IMR-90 (cell line): ENCODE measurements at regions not wholly inside any gene's neighbourhood (a gene's known extent, or its start where the extent isn't known, plus 50 kb on each side); places are given as distances from the start of the nearest gene placed in this dataset.

ENCODE experiments used
- ATAC-seq: fragments of 200-7000 bp; cut with Tn5 transposase; 2 replicates; pipeline ENCODE4 v1.9.1; 2020; ENCODE audit warnings: low read depth, mild to moderate bottlenecking, moderate library complexity
- BruUV-seq: library from RNA; stranded (reverse); fragments of 400-500 nt; replicated peaks from 2 replicates; lab custom pipeline; 2021; lab: Mats Ljungman, UMichigan
- CTCF ChIA-PET: fragments of 300-600 bp; formaldehyde crosslinking; extraction: SDS; loops from one replicate; lab custom pipeline; 2021; ENCODE audit warnings: antibody characterized with exemption; lab: Yijun Ruan, JAX
- POLR2A ChIA-PET: fragments of 300-600 bp; sonication (Branson Sonifier 250); formaldehyde crosslinking; loops from one replicate; lab custom pipeline; 2022; ENCODE audit warnings: antibody characterized with exemption; ENCODE audit not compliant: unreplicated experiment; lab: Charles Lee
- DNase-seq: peaks from one replicate; pipeline ENCODE4 v3.0.0; 2013
- H2AFZ ChIP-seq: replicated peaks from 2 replicates; pipeline ENCODE3; 2013; ENCODE audit warnings: low read length, mild to moderate bottlenecking; ENCODE audit not compliant: poor library complexity
- H2AK5ac ChIP-seq: 2 replicates; pipeline ENCODE4 v1.6.1; 2013; ENCODE audit warnings: low read depth, low read length, inconsistent platforms
- H2AK9ac ChIP-seq: replicated peaks from 2 replicates; pipeline ENCODE3; 2013; ENCODE audit warnings: mild to moderate bottlenecking, low read depth, low read length, moderate library complexity; ENCODE audit not compliant: poor library complexity
- H2BK120ac ChIP-seq: 2 replicates; pipeline ENCODE4 v1.6.1; 2013; ENCODE audit warnings: low read depth, low read length, inconsistent platforms
- H2BK15ac ChIP-seq: 3 replicates; pipeline ENCODE4 v1.6.1; 2013; ENCODE audit warnings: low read depth, low read length, inconsistent platforms
- H2BK20ac ChIP-seq: 2 replicates; pipeline ENCODE4 v1.6.1; 2013; ENCODE audit warnings: low read depth, mild to moderate bottlenecking, inconsistent platforms, low read length, moderate library complexity
- H2BK5ac ChIP-seq: 2 replicates; pipeline ENCODE4 v1.6.1; 2013; ENCODE audit warnings: mild to moderate bottlenecking, low read depth, low read length, inconsistent platforms; ENCODE audit not compliant: poor library complexity, severe bottlenecking
- H3K14ac ChIP-seq: replicated peaks from 2 replicates; pipeline ENCODE4 v1.6.1; 2013; ENCODE audit warnings: low read depth, low read length, inconsistent platforms
- H3K18ac ChIP-seq: 2 replicates; pipeline ENCODE4 v1.6.1; 2013; ENCODE audit warnings: low read depth, low read length, control low read depth
- H3K23ac ChIP-seq: 2 replicates; pipeline ENCODE4 v1.6.1; 2013; ENCODE audit warnings: low read depth, low read length, inconsistent platforms
- H3K27ac ChIP-seq: 2 replicates; pipeline ENCODE4 v1.5.1; 2013; ENCODE audit warnings: mild to moderate bottlenecking, control low read depth, low read length; ENCODE audit not compliant: insufficient read depth
- H3K27me3 ChIP-seq: 2 replicates; pipeline ENCODE4 v1.6.1; 2013; ENCODE audit warnings: low read length; ENCODE audit not compliant: control insufficient read depth, insufficient read depth
- H3K36me3 ChIP-seq: 2 replicates; pipeline ENCODE4 v1.6.1; 2013; ENCODE audit warnings: low read length, mixed read lengths; ENCODE audit not compliant: control insufficient read depth, insufficient read depth
- H3K4ac ChIP-seq: 2 replicates; pipeline ENCODE4 v1.6.1; 2013; ENCODE audit warnings: low read depth, low read length, inconsistent platforms
- H3K4me1 ChIP-seq: 2 replicates; pipeline ENCODE4 v1.6.1; 2013; ENCODE audit warnings: low read length, mixed read lengths; ENCODE audit not compliant: control insufficient read depth, insufficient read depth
- H3K4me2 ChIP-seq: 2 replicates; pipeline ENCODE4 v1.6.1; 2013; ENCODE audit warnings: low read depth, mild to moderate bottlenecking, control low read depth, low read length, moderate library complexity
- H3K4me3 ChIP-seq: 2 replicates; pipeline ENCODE4 v1.5.1; 2013; ENCODE audit warnings: low read depth, mild to moderate bottlenecking, control low read depth, low read length, moderate library complexity; ENCODE audit not compliant: insufficient read depth
- H3K56ac ChIP-seq: 2 replicates; pipeline ENCODE4 v1.6.1; 2013; ENCODE audit warnings: low read length, inconsistent platforms; ENCODE audit not compliant: insufficient read depth; ENCODE audit errors: extremely low read depth
- H3K79me1 ChIP-seq, 2 experiments: 2 replicates each; pipeline ENCODE4 v1.6.1; 2013; ENCODE audit warnings: low read length in 2 of 2, inconsistent platforms in 1 of 2, low read depth in 1 of 2
- H3K9ac ChIP-seq: 2 replicates; pipeline ENCODE4 v1.6.1; 2013; ENCODE audit warnings: low read depth, low read length, control low read depth
- H3K9me1 ChIP-seq: 2 replicates; pipeline ENCODE4 v1.6.1; 2013; ENCODE audit warnings: low read length, inconsistent platforms; ENCODE audit not compliant: insufficient read depth
- H3K9me3 ChIP-seq: 2 replicates; pipeline ENCODE4 v1.6.1; 2013; ENCODE audit warnings: low read length; ENCODE audit not compliant: control insufficient read depth, insufficient read depth
- H4K20me1 ChIP-seq: 2 replicates; pipeline ENCODE4 v1.6.1; 2013; ENCODE audit warnings: low read length, inconsistent platforms; ENCODE audit not compliant: insufficient read depth
- H4K5ac ChIP-seq: 2 replicates; pipeline ENCODE4 v1.6.1; 2013; ENCODE audit warnings: mild to moderate bottlenecking, low read depth, low read length, control low read depth
- H4K8ac ChIP-seq, 2 experiments: 2 replicates each; pipeline ENCODE4 v1.6.1; 2013; ENCODE audit warnings: low read depth in 2 of 2, low read length in 2 of 2, control low read depth in 1 of 2, inconsistent platforms in 1 of 2
- H4K91ac ChIP-seq: 2 replicates; pipeline ENCODE4 v1.6.1; 2013; ENCODE audit warnings: low read depth, low read length, inconsistent platforms; ENCODE audit not compliant: insufficient read depth
- BHLHE40 ChIP-seq: fragments of 150-350 bp; IDR thresholded peaks from 2 replicates; pipeline ENCODE4 v1.6.1; 2016; ENCODE audit warnings: mild to moderate bottlenecking, low read depth, low read length
- CEBPB ChIP-seq: IDR thresholded peaks from 2 replicates; pipeline ENCODE4 v1.6.1; 2012; ENCODE audit warnings: low read depth, low read length, improper control_type of control experiment
- CHD1 ChIP-seq: IDR thresholded peaks from 2 replicates; pipeline ENCODE4 v1.6.1; 2012; ENCODE audit warnings: low read depth, low read length, improper control_type of control experiment
- CTCF ChIP-seq: conservative IDR thresholded peaks from 2 replicates; pipeline ENCODE4 v1.5.1; 2012; ENCODE audit warnings: mild to moderate bottlenecking, low read depth, low read length, improper control_type of control experiment
- FOS ChIP-seq: fragments of 150-350 bp; IDR thresholded peaks from 2 replicates; pipeline ENCODE4 v1.6.1; 2016; ENCODE audit warnings: low read depth, low read length
- MAZ ChIP-seq: IDR thresholded peaks from 2 replicates; pipeline ENCODE4 v1.6.1; 2012; ENCODE audit warnings: low read depth, mild to moderate bottlenecking, low read length, improper control_type of control experiment, moderate library complexity, borderline replicate concordance
- MXI1 ChIP-seq: IDR thresholded peaks from 2 replicates; pipeline ENCODE4 v1.6.1; 2012; ENCODE audit warnings: low read depth, mild to moderate bottlenecking, low read length, moderate library complexity, borderline replicate concordance
- NFE2L2 ChIP-seq: fragments of 150-350 bp; IDR thresholded peaks from 2 replicates; pipeline ENCODE4 v1.6.1; 2016; ENCODE audit warnings: low read depth, mild to moderate bottlenecking, low read length
- POLR2A ChIP-seq: IDR thresholded peaks from 2 replicates; pipeline ENCODE4 v1.6.1; 2012; ENCODE audit warnings: mild to moderate bottlenecking, low read depth, low read length
- RAD21 ChIP-seq: IDR thresholded peaks from 2 replicates; pipeline ENCODE4 v1.6.1; 2012; ENCODE audit warnings: low read length, improper control_type of control experiment
- RFX5 ChIP-seq: IDR thresholded peaks from 2 replicates; pipeline ENCODE4 v1.8.0; 2012; ENCODE audit warnings: low read depth, mild to moderate bottlenecking, low read length, moderate library complexity
- SMC3 ChIP-seq: fragments of 150-350 bp; IDR thresholded peaks from 2 replicates; pipeline ENCODE4 v1.6.1; 2016; ENCODE audit warnings: low read depth, mild to moderate bottlenecking, antibody characterized with exemption, low read length, moderate library complexity
- USF2 ChIP-seq: fragments of 150-350 bp; IDR thresholded peaks from 2 replicates; pipeline ENCODE4 v1.6.1; 2017; ENCODE audit warnings: mild to moderate bottlenecking, antibody characterized with exemption, low read length, low read depth
- WGBS, 2 experiments: methylation state at CpG; one replicate each; pipeline versions ENCODE4 v1.1.5 to v1.1.7; 2013; ENCODE audit warnings: missing lambda C conversion rate in 2 of 2; ENCODE audit not compliant: insufficient read length in 1 of 2; ENCODE audit errors: extremely low coverage in 2 of 2; 5-methylcytosine and 5-hydroxymethylcytosine counted together
- dilution Hi-C: fragments of 300-500 bp; cut with HindIII; formaldehyde crosslinking; loops from one replicate; pipeline ENCODE4 v1.14.3; 2018; ENCODE audit warnings: low sequenced_read_pairs; ENCODE audit not compliant: unreplicated experiment
- in situ Hi-C: fragments of 300-500 bp; cut with MboI; formaldehyde crosslinking; loops from 3 replicates; pipeline ENCODE4 v1.14.3; 2019; ENCODE audit warnings: low sequenced_read_pairs, inconsistent platforms, mixed read lengths
- intact Hi-C: fragments of 100-400 bp; cut with micrococcal nuclease; formaldehyde crosslinking; loops from 2 replicates; pipeline ENCODE4 v1.10.0; 2022

GRCh38 chr11:130796828-130797227 lies 119.5 kb downstream of the SNX19 start:
- Histone ChIP-seq H4K8ac (no peak overlapping the region), H3K4me1 (peaks cover 6% of the 10 kb centered on the region), H4K91ac (no peak overlapping the region), H2AK9ac (no peak overlapping the region), H4K20me1 (no peaks in the 10 kb centered on the region; the same call in 1 of the 2 replicates), H3K56ac (no peak overlapping the region), H3K79me1 (no peaks in the 10 kb centered on the region), H3K18ac (no peak overlapping the region), H3K23ac (no peak overlapping the region), H3K27me3 (no peaks in the 10 kb centered on the region), H3K9me1 (peaks cover 14% of the 10 kb centered on the region), H2BK20ac (no peak overlapping the region), H2AK5ac (no peak overlapping the region), H2AFZ (no peak overlapping the region), H3K4me2 (no peak overlapping the region), H3K4ac (no peak overlapping the region), H2BK15ac (no peak overlapping the region), H3K36me3 (no peaks in the 10 kb centered on the region), H2BK120ac (no peak overlapping the region), H3K9ac (no peak overlapping the region), H3K4me3 (no peak overlapping the region), H3K14ac (no peak overlapping the region), H3K27ac (no peak overlapping the region), H4K5ac (no peak overlapping the region), H2BK5ac (no peak overlapping the region), H3K9me3 (no peaks in the 10 kb centered on the region)
- DNase-seq, result no peak
- in situ Hi-C loops, result no loop called here
- dilution Hi-C loops, result no loop called here
- no peak for TF ChIP-seq USF2
- TF ChIP-seq RFX5, result no peak
- no peak for TF ChIP-seq CHD1
- no peak for TF ChIP-seq NFE2L2
- no peak for TF ChIP-seq POLR2A
- no peak for TF ChIP-seq CTCF
- no peak for TF ChIP-seq RAD21
- TF ChIP-seq BHLHE40, result no peak
- no peak for TF ChIP-seq SMC3
- TF ChIP-seq FOS, result no peak
- TF ChIP-seq CEBPB, result no peak
- no peak for TF ChIP-seq MAZ
- TF ChIP-seq MXI1, result no peak
- intact Hi-C loops, result no loop called here
- CTCF ChIA-PET, result no interaction called here
- no CpG with 5 or more reads among the region's 2 CpGs for WGBS, 2 experiments
- BruUV-seq, result no TSS peak
- POLR2A ChIA-PET, result no interaction called here
- ATAC-seq, result no peak
